Testis (tissue), 2 donors: ENCODE measurements at regions not wholly inside any gene's neighbourhood (a gene's known extent, or its start where the extent isn't known, plus 50 kb on each side); places are given as distances from the start of the nearest gene placed in this dataset.

Experiments used
- CTCF ChIP-seq, 3 experiments: fragments of 450-650 bp in 2 of 3; fragments of 200-600 bp in 1 of 3; sonication (generic) in 1 of 3; IDR thresholded peaks; one replicate each; pipeline ENCODE4 v1.5.1; 2016 to 2019; ENCODE audit warnings: antibody characterized with exemption in 3 of 3, mild to moderate bottlenecking in 2 of 3, moderate library complexity in 1 of 3
- POLR2A ChIP-seq: fragments of 450-650 bp; IDR thresholded peaks from one replicate; pipeline ENCODE4 v1.6.1; 2017; ENCODE audit warnings: antibody characterized with exemption, mild to moderate bottlenecking, moderate library complexity

- no peak for TF ChIP-seq CTCF (IDR thresholded peaks at IDR 0.05)
- TF ChIP-seq POLR2A: no peak
These were observed 128.1 kb upstream of the RBMS1 start for GRCh38 chr2:160621748-160622147.
